ENCODE measurements at regions not wholly inside any gene's neighbourhood (a gene's known extent, or its start where the extent isn't known, plus 50 kb on each side); places are given as distances from the start of the nearest gene placed in this dataset.

DNA sequence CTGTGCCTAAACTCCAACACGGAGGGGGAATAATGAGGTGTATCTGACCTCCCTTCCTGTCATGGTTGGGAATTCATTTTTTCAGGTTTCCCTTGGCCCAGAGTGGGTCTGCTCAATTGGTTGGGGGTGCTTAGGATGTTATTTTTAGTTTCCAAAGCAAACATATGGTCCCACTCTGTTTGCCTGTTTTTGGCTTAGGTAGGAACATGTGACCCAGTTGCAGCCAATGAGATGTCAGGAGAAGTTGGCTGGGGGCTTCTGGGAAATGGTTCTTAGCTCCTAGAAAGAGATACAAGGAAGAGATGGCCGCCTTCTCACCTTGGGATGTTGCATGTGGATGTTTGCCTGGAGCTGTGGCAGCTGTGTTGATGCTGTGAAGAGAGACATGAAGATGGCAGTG is 147.9 kb upstream of the RFLNA start:
- no peaks in the 10 kb centered on the region for H3K4me1 ChIP-seq
- H3K9me3 ChIP-seq, result no peaks in the 10 kb centered on the region
- H3K27me3 ChIP-seq, result no peaks in the 10 kb centered on the region
- H3K27ac ChIP-seq, result no peak overlapping the region
- no peak for TF ChIP-seq POLR2A (IDR thresholded peaks at IDR 0.05)
- TF ChIP-seq, protein P1, sequence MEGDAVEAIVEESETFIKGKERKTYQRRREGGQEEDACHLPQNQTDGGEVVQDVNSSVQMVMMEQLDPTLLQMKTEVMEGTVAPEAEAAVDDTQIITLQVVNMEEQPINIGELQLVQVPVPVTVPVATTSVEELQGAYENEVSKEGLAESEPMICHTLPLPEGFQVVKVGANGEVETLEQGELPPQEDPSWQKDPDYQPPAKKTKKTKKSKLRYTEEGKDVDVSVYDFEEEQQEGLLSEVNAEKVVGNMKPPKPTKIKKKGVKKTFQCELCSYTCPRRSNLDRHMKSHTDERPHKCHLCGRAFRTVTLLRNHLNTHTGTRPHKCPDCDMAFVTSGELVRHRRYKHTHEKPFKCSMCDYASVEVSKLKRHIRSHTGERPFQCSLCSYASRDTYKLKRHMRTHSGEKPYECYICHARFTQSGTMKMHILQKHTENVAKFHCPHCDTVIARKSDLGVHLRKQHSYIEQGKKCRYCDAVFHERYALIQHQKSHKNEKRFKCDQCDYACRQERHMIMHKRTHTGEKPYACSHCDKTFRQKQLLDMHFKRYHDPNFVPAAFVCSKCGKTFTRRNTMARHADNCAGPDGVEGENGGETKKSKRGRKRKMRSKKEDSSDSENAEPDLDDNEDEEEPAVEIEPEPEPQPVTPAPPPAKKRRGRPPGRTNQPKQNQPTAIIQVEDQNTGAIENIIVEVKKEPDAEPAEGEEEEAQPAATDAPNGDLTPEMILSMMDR (IDR thresholded peaks at IDR 0.05 in 4 of 5, conservative IDR thresholded peaks at IDR 0.05 in 1 of 5), result no peak
- DNase-seq (no peak), ATAC-seq (no peak)
- intact Hi-C loops (cut with DNase I; ENCODE audit: low total_unique reads) (no loop called here), in situ Hi-C loops (cut with MboI; ENCODE audit: low sequenced_read_pairs in 4 of 4) (no loop called here)
- no peaks in the 10 kb centered on the region for H3K36me3 ChIP-seq
- no peak overlapping the region for H3K4me3 ChIP-seq

DNA sequence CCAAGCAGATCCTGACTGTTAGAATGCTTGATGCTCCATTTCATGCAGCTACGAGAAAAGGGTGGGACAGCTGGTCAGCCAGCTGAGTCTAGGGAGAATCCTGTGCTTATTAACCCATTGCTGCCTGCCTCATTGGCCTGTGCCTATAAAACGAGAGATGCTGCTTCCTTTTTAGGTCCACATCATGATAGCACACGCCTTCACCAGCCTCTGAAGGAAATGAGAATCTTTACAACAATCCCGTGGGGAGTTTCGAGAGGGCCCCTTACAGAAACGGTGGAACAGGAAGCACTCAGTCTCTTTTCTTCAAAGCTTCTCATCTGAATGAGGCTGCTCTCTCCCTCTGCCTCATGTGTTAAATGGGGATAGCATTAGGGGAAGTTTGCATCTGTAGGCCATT is 147.3 kb upstream of the RFLNA start:
- Histone ChIP-seq H3K9me3 (no peaks in the 10 kb centered on the region), H3K4me1 (no peaks in the 10 kb centered on the region), H3K27me3 (no peaks in the 10 kb centered on the region), H3K4me3 (no peak overlapping the region), H3K27ac (no peak overlapping the region), H3K36me3 (no peaks in the 10 kb centered on the region)
- DNase-seq, result no peak
- intact Hi-C loops (cut with DNase I; ENCODE audit: low total_unique reads), result no loop called here
- TF ChIP-seq, protein P1 (IDR thresholded peaks at IDR 0.05 in 4 of 5, conservative IDR thresholded peaks at IDR 0.05 in 1 of 5), result no peak
- no peak for TF ChIP-seq POLR2A (IDR thresholded peaks at IDR 0.05)
- ATAC-seq, result no peak
- in situ Hi-C loops (cut with MboI; ENCODE audit: low sequenced_read_pairs in 4 of 4), result no loop called here

DNA sequence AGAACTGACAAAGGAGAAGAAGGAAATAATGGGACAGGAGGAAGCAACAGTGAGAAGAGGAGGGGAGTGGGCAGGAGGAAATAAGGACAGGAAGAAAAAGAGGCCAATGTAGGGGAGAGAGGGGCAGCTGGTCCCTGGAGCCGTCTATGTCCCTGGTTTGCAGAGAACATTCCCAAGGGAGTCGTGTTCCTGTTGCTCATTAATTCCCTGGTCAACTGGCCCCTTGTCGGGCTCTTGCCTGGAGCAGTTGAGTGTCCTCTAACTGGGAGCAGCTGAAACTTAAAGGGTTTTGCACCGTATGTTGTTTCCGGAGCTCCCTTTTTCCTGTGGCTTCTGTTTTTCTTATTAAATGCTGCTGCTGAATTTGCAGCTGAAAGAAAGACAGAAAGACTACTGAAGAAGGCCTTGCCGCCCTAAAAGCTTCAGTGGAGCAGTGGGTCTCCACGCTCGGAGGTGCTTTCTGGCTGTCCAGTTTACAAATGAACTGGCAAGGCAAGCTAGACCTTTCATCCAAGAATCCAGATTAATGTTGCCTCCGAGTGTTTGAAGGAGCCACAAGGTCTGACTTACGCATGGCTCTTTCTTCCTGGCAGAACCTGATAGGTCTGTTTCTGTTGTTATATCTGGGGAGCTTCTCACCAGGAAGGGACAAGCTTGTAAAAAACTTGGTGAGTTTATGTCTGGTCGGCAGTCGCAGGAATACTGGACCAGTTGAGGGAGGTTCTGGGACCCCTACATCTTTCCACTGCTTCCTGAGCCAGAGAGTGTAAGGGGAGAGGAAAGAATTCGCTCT is 146.2 kb upstream of the RFLNA start:
- H3K27me3 ChIP-seq, result no peaks in the 10 kb centered on the region
- DNase-seq, result no peak
- ATAC-seq, result no peak
- no peak overlapping the region for H3K27ac ChIP-seq
- no peak overlapping the region for H3K4me3 ChIP-seq
- intact Hi-C loops (cut with DNase I; ENCODE audit: low total_unique reads) (no loop called here), in situ Hi-C loops (cut with MboI; ENCODE audit: low sequenced_read_pairs in 4 of 4) (no loop called here)
- H3K9me3 ChIP-seq, result no peaks in the 10 kb centered on the region
- no peak for TF ChIP-seq POLR2A (IDR thresholded peaks at IDR 0.05)
- TF ChIP-seq, protein P1 (IDR thresholded peaks at IDR 0.05 in 4 of 5, conservative IDR thresholded peaks at IDR 0.05 in 1 of 5), result no peak
- no peaks in the 10 kb centered on the region for H3K36me3 ChIP-seq
- H3K4me1 ChIP-seq, result no peaks in the 10 kb centered on the region

DNA sequence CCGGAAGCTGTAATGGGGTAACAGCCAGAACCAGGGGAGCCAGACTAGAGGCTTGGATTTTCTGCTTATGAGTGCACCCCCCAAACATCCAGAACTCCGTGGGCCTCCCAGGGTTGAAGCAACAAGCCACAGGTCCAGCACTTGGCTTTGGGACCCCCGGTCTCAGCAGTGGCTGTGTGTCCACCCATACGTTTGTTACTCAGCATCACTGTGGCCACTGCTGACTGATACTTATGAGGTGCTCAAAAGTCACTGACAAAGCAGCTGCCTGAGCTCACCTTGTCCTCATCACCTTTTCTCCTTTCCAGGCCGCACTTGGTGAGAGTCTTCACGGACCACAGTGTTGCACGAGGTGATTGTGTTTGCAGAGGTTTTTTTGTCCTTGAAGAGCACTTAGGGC is 145.6 kb upstream of the RFLNA start:
- no peaks in the 10 kb centered on the region for H3K4me1 ChIP-seq
- in situ Hi-C loops (cut with MboI; ENCODE audit: low sequenced_read_pairs in 4 of 4), result no loop called here
- TF ChIP-seq POLR2A (IDR thresholded peaks at IDR 0.05), result no peak
- TF ChIP-seq, protein P1 (IDR thresholded peaks at IDR 0.05 in 4 of 5, conservative IDR thresholded peaks at IDR 0.05 in 1 of 5), result no peak
- no peak for DNase-seq
- H3K27ac ChIP-seq, result no peak overlapping the region
- no peak overlapping the region for H3K4me3 ChIP-seq
- H3K9me3 ChIP-seq, result no peaks in the 10 kb centered on the region
- no peaks in the 10 kb centered on the region for H3K27me3 ChIP-seq
- intact Hi-C loops (cut with DNase I; ENCODE audit: low total_unique reads), result no loop called here
- H3K36me3 ChIP-seq, result no peaks in the 10 kb centered on the region
- no peak for ATAC-seq

DNA sequence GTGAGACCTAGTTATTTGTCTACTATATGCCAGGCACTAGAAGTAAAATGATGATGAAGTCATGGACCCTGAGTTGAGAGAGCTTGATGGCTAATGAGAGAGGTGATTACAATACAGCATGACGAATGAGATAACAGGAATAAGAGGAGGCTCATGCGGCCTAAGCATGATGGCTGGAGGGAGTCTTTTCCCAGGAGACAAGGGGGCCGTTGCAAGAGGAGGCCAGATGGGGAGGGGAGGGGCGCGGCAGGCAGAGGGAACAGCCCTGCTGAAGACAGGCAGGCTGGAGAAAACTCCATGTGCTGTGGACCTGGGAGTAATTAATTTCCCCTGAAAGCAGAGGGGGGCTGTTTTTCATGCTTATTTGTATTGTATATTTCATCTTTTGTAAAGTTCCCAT is 144.7 kb upstream of the RFLNA start:
- H3K4me3 ChIP-seq, result no peak overlapping the region
- TF ChIP-seq, protein P1 (IDR thresholded peaks at IDR 0.05 in 4 of 5, conservative IDR thresholded peaks at IDR 0.05 in 1 of 5), result no peak
- no peak for TF ChIP-seq POLR2A (IDR thresholded peaks at IDR 0.05)
- H3K36me3 ChIP-seq, result no peaks in the 10 kb centered on the region
- H3K27me3 ChIP-seq, result no peaks in the 10 kb centered on the region
- intact Hi-C loops (cut with DNase I; ENCODE audit: low total_unique reads) (no loop called here), in situ Hi-C loops (cut with MboI; ENCODE audit: low sequenced_read_pairs in 4 of 4) (no loop called here)
- H3K4me1 ChIP-seq, result no peaks in the 10 kb centered on the region
- no peaks in the 10 kb centered on the region for H3K9me3 ChIP-seq
- ATAC-seq, result no peak
- no peak overlapping the region for H3K27ac ChIP-seq
- no peak for DNase-seq
